GM12892 (cell line): ENCODE measurements at regions not wholly inside any gene's neighbourhood (a gene's known extent, or its start where the extent isn't known, plus 50 kb on each side); places are given as distances from the start of the nearest gene placed in this dataset.

Experiments
- DNase-seq: peaks from one replicate; pipeline ENCODE4 v3.0.0; 2011; ENCODE audit not compliant: insufficient read length
- FAIRE-seq: peaks from 2 replicates; lab custom pipeline; 2011; peaks lifted over from hg19 to GRCh38; lab: Jason Lieb, UNC
- POLR2A ChIP-seq: IDR thresholded peaks from 2 replicates; pipeline ENCODE4 v1.6.1; 2011; ENCODE audit warnings: low read depth, low read length, control low read depth
- POLR2AphosphoS5 ChIP-seq: IDR thresholded peaks from 2 replicates; pipeline ENCODE4 v1.6.1; 2011; ENCODE audit warnings: low read depth, low read length, control low read depth
- TAF1 ChIP-seq: IDR thresholded peaks from 2 replicates; pipeline ENCODE4 v1.6.1; 2011; ENCODE audit warnings: low read depth, mild to moderate bottlenecking, control low read depth, low read length, borderline replicate concordance

DNA sequence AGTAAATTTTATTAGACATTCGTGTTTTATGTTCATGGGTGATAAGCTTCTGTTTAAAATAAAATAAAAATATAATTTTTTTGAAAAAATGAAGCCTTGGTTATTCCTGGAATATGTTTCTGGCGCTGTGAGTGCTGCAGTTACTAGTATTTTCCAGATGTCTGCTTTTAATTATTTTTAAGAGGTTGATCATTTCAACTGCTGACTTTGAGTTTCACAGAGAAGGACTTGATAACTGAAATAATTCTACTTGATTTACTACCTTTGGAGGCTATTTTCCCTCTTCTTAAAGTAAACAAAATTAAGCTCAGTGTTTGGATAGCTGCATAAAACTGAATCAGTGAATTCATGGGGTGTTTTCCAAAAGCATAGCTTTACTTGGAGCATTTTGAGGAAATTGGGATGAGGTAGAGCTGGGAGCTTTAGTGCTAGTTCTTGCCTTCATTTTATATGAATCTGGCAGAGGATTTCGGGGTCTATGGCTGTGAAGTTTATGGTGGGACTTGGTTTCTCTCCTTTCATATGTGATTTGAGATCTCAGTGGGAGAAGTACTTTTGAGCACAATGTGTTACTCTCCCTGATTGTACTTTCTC is 666.5 kb downstream of the DCDC2C start:
- no peak for FAIRE-seq
- TF ChIP-seq POLR2AphosphoS5 (no peak), POLR2A (no peak), TAF1 (no peak)
- no peak for DNase-seq

DNA sequence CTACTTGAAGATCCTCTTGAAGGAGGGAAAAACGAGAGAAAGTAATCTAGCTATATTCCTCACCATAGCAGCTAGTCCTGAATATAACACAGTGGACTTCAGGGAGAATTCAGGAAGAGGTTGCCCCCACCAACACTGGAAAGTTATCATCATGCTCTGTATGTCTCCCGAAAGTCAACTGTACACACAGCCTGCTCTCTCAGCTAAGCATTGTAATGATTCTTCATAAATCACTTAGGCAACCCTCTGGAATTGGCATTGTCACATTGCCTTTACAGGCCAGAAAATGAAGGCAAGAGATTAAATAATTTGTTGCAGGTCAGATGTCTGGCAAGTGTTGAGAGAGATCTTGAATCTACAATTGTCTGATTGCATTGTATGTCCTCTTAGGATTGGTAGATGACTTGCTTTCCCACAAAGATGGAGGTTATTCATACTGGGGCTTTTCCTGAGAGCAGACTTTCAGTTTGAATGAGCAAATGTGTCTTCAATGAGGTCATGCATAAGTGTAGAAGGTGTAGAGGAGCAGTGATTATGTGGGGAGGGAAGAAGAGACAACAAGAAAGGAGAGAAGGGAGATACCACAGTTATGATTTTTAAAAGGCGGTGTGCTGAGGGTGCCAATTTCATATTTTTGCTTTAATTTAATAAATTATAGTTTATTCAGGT is 667.2 kb downstream of the DCDC2C start:
- no peak for FAIRE-seq
- DNase-seq: no peak
- TF ChIP-seq POLR2A (no peak), TAF1 (no peak), POLR2AphosphoS5 (no peak)

GRCh38 chr2:4381049-4381448 is 677.7 kb downstream of the DCDC2C start:
- FAIRE-seq (no peak), DNase-seq (no peak)
- TF ChIP-seq POLR2A (no peak), POLR2AphosphoS5 (no peak), TAF1 (no peak)

DNA sequence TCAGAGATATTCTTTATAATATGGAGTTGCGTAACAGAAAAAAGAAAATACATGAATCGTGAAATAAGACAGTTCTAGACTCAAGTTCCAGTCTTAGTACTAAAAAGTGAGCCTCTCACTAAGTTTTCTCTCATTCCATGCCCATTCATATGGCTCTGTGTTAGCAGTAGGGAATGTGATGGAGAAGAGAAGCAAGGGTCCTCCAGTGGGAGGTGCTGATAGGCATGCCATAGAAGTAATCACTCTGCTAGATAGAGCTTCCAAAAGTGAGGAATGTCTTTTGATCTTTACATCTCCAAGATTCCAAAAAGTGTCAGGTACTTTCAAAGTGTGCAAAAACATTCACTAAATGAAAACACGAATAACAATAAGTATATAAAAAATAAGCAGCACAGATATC is 678.4 kb downstream of the DCDC2C start:
- no peak for DNase-seq
- no peak for FAIRE-seq

DNA sequence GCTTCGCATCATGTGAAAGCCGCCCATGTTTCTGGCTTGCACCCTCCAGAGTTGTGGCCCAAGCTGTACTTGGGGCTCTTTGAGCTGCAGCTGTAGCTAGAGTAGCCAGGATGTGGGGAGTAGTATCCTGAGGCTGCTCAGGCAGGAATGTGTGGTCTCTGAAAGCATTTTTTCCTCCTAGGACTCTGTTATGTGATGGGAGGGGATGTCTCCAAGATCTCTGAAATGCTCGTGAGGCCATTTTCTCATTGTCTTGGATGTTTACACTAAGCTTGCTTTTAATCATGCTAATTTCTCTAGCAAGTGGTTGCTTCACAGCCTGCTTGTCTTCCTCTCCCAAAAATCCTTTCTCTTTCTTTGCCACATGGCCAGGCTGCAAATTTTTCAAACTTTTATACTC is 687.6 kb downstream of the DCDC2C start:
- no peak for TF ChIP-seq TAF1
- no peak for TF ChIP-seq POLR2A
- TF ChIP-seq POLR2AphosphoS5: no peak
- DNase-seq (no peak), FAIRE-seq (no peak)

More for the DNA sequence above, 678.4 kb downstream of the DCDC2C start:
- TF ChIP-seq POLR2AphosphoS5 (no peak), TAF1 (no peak), POLR2A (no peak)

DNA sequence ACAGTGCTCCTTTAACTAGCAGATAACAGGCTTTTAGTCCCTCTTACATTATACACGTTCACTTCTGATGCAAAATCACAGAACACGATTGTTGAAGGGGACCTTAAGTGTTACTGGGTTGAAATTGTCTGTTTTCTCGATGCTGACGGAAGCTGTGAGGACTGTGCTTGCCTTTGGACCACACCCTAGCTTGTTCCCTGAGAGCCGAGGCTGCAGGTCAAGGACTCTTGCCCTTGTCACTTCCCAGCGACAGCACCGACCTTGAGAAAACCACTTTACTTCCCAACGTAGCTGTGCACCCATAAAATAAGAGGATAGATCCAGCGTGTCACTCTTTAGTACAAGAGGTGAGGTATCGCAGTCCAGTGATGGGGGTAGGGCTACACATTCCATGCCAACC is 701.0 kb downstream of the DCDC2C start:
- no peak for FAIRE-seq
- TF ChIP-seq POLR2AphosphoS5 (no peak), TAF1 (no peak), POLR2A (no peak)
- no peak for DNase-seq

DNA sequence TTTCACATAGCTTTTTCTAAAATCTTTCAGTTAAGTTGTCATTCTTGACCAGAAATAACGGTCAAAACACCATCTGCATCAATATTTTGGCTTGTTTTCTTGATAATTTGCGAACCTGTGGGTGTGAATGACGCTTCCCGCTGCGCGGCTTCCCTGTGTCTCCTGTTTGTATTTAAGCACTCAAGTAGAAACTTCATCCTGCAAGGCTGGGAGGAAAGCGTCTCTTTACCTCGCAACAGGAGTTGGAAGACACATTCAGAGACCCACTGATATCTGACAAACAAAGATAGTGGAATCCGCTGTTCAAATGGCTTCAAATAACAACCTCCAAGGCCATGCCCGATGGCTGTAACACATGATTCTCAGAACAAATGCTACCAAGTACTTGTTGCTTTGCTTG is 704.9 kb downstream of the DCDC2C start:
- TF ChIP-seq POLR2A: no peak
- TF ChIP-seq POLR2AphosphoS5: no peak
- no peak for TF ChIP-seq TAF1
- FAIRE-seq (no peak), DNase-seq (no peak)

- FAIRE-seq: no peak
- no peak for TF ChIP-seq POLR2A
- no peak for TF ChIP-seq POLR2AphosphoS5
- TF ChIP-seq TAF1: no peak
- no peak for DNase-seq
These were observed 709.3 kb downstream of the DCDC2C start for GRCh38 chr2:4412637-4413187.

DNA sequence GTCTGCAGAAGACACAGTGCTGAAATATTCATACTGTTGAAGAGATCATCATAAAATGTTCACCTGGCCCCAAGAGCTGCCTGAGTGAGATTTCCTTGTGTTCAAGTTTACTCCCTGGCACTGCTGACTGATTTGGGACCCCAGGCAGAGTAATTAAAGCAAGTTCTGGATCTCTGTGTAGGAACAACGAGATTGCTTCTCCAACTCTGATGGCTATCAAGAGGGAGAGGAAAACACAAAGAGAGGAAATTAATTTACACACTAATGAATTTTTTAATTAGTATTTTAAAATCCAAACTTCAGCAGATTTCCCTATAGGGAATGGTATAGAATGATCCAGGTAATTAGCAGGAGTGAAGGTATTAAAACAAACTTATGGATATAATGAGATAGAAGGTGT is 711.8 kb downstream of the DCDC2C start:
- no peak for TF ChIP-seq POLR2A
- no peak for TF ChIP-seq POLR2AphosphoS5
- TF ChIP-seq TAF1: no peak
- no peak for FAIRE-seq
- DNase-seq: no peak

DNA sequence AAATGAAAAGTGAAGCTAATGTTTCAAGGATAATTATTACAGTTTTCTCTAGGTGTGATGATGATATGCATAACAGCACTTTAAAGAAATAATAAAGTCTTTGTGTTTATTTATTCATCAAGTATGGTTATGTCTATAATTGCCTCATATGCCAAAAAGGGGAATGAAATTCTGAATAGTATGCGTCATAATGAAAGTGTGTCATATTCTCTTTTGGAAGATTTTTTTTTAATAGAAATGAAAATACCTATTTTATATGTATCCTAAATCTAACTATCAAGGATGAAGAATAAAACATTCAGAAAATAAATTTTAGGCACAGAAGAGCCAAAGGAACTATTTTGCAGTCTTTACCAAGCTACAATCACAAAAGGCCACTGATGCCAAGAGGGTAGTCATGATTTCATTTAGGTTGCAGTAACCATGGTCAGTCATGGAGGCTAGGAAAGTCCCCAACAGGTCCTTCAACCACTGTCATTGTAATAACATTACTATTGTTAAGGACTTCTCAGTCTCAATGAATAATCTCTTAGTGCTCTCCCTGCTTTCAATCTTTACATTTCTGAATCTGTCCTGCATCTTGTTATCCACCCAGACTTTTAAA is 712.5 kb downstream of the DCDC2C start:
- no peak for DNase-seq
- FAIRE-seq: no peak
- no peak for TF ChIP-seq POLR2A

GRCh38 chr2:4416431-4416830 is 713.1 kb downstream of the DCDC2C start:
- FAIRE-seq (no peak), DNase-seq (no peak)
- TF ChIP-seq POLR2AphosphoS5 (no peak), POLR2A (no peak), TAF1 (no peak)

DNA sequence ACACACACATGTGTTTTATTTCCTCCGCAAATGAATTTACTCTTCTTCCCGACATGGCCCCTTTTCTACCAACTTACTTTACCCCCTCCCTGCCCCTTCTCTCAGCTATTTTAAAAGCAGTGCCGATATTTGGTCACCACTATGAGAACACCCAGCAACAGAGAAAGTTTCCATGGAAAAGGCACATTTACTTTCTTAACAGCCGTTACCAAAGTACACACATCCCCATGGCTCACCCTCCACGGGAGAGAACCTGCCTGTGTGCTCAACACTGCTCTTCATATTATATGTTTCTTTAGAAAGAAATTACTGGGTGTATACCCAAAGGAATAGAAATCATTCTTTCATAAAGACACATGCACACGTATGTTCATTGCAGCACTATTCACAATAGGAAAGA is 714.4 kb downstream of the DCDC2C start:
- FAIRE-seq: no peak
- DNase-seq: no peak
- TF ChIP-seq TAF1 (no peak), POLR2AphosphoS5 (no peak), POLR2A (no peak)
